GM18511 (cell line): ENCODE measurements at regions not wholly inside any gene's neighbourhood (a gene's known extent, or its start where the extent isn't known, plus 50 kb on each side); places are given as distances from the start of the nearest gene placed in this dataset.

Experiments used
- ATAC-seq: cut with Tn5 transposase; IDR thresholded peaks from one replicate; pipeline ENCODE4 v1.9.1; 2021; ENCODE audit warnings: mild to moderate bottlenecking, moderate library complexity; ENCODE audit not compliant: unreplicated experiment

- no peak for ATAC-seq
These were observed 905.6 kb upstream of the GHITM start for GRCh38 chr10:83233691-83234090.

- ATAC-seq: no peak
These were observed 891.1 kb upstream of the GHITM start for GRCh38 chr10:83248106-83248631.

- no peak for ATAC-seq
These were observed 888.9 kb upstream of the GHITM start for GRCh38 chr10:83250396-83250795.

- ATAC-seq: no peak
These were observed 887.1 kb upstream of the GHITM start for GRCh38 chr10:83252169-83252568.

- ATAC-seq: no peak
These were observed 886.7 kb upstream of the GHITM start for GRCh38 chr10:83252596-83252995.

- ATAC-seq: no peak
These were observed 886.2 kb upstream of the GHITM start for GRCh38 chr10:83253011-83253671.

- ATAC-seq: no peak
These were observed 884.6 kb upstream of the GHITM start for GRCh38 chr10:83254698-83255097.

GRCh38 chr10:83262434-83262833, 876.9 kb upstream of the GHITM start:
- no peak for ATAC-seq

GRCh38 chr10:83272666-83273434, 866.5 kb upstream of the GHITM start:
- ATAC-seq: no peak

GRCh38 chr10:83274088-83274487, 865.2 kb upstream of the GHITM start:
- no peak for ATAC-seq

- no peak for ATAC-seq
These were observed 862.3 kb upstream of the GHITM start for GRCh38 chr10:83276971-83277370.

GRCh38 chr10:83283151-83283550, 856.2 kb upstream of the GHITM start:
- no peak for ATAC-seq

- ATAC-seq: no peak
These were observed 851.9 kb upstream of the GHITM start for GRCh38 chr10:83287374-83287773.

- ATAC-seq: no peak
These were observed 849.9 kb upstream of the GHITM start for GRCh38 chr10:83289373-83289772.

- no peak for ATAC-seq
These were observed 849.4 kb upstream of the GHITM start for GRCh38 chr10:83289948-83290347.

GRCh38 chr10:83301732-83302131, 837.6 kb upstream of the GHITM start:
- ATAC-seq: no peak

- ATAC-seq: no peak
These were observed 836.7 kb upstream of the GHITM start for GRCh38 chr10:83302623-83303022.

- no peak for ATAC-seq
These were observed 828.6 kb upstream of the GHITM start for GRCh38 chr10:83310688-83311087.

- no peak for ATAC-seq
These were observed 826.7 kb upstream of the GHITM start for GRCh38 chr10:83312570-83312969.

GRCh38 chr10:83332690-83333089, 806.6 kb upstream of the GHITM start:
- no peak for ATAC-seq

GRCh38 chr10:83333566-83333965, 805.7 kb upstream of the GHITM start:
- ATAC-seq: no peak

- ATAC-seq: no peak
These were observed 795.6 kb upstream of the GHITM start for GRCh38 chr10:83343676-83344075.
